ENCODE measurements at regions not wholly inside any gene's neighbourhood (a gene's known extent, or its start where the extent isn't known, plus 50 kb on each side); places are given as distances from the start of the nearest gene placed in this dataset.

GRCh38 chr3:13931172-13931571 lies 51.3 kb upstream of the WNT7A start:
- H3K36me3 ChIP-seq, result no peaks in the 10 kb centered on the region
- no peak overlapping the region for H3K27ac ChIP-seq
- no peaks in the 10 kb centered on the region for H3K27me3 ChIP-seq
- intact Hi-C loops (cut with DNase I), result no loop called here
- no peak overlapping the region for H3K4me3 ChIP-seq
- H3K9me3 ChIP-seq, result no peaks in the 10 kb centered on the region
- TF ChIP-seq POLR2A (IDR thresholded peaks at IDR 0.05) (no peak), CTCF (IDR thresholded peaks at IDR 0.05) (no peak), POLR2AphosphoS5 (IDR thresholded peaks at IDR 0.05; ENCODE audit: insufficient read depth in 1 of 2, low read depth in 1 of 2) (no peak)
- no peaks in the 10 kb centered on the region for H3K4me1 ChIP-seq
- no peak for DNase-seq (ENCODE audit: extremely low spot score in 2 of 2)
